HPDE6-E6E7 (cell line): ENCODE measurements at regions not wholly inside any gene's neighbourhood (a gene's known extent, or its start where the extent isn't known, plus 50 kb on each side); places are given as distances from the start of the nearest gene placed in this dataset.

ENCODE experiments used
- DNase-seq: peaks from one replicate; pipeline ENCODE4 v3.0.0; 2011; ENCODE audit warnings: missing footprints; ENCODE audit errors: extremely low spot score

- no peak for DNase-seq
These were observed 113.2 kb upstream of the GALNT2 start for GRCh38 chr1:229953736-229954326.

GRCh38 chr1:229964281-229964680 is 102.8 kb upstream of the GALNT2 start:
- no peak for DNase-seq

- no peak for DNase-seq
These were observed 96.3 kb upstream of the GALNT2 start for GRCh38 chr1:229970714-229971113.

GRCh38 chr1:229971141-229971540 is 95.9 kb upstream of the GALNT2 start:
- DNase-seq = no peak

- DNase-seq = no peak
These were observed 94.3 kb upstream of the GALNT2 start for GRCh38 chr1:229972600-229973296.

- no peak for DNase-seq
These were observed 93.8 kb upstream of the GALNT2 start for GRCh38 chr1:229973297-229973612.

GRCh38 chr1:229975047-229975446 is 92.0 kb upstream of the GALNT2 start:
- no peak for DNase-seq

GRCh38 chr1:229980009-229980408 is 87.0 kb upstream of the GALNT2 start:
- DNase-seq = no peak

- no peak for DNase-seq
These were observed 85.3 kb upstream of the GALNT2 start for GRCh38 chr1:229981736-229982135.

GRCh38 chr1:229984310-229984991 is 82.6 kb upstream of the GALNT2 start:
- no peak for DNase-seq

GRCh38 chr1:229984992-229985612 is 81.9 kb upstream of the GALNT2 start:
- no peak for DNase-seq

- no peak for DNase-seq
These were observed 81.4 kb upstream of the GALNT2 start for GRCh38 chr1:229985613-229986010.

GRCh38 chr1:229986737-229987337 is 80.2 kb upstream of the GALNT2 start:
- no peak for DNase-seq

- DNase-seq = no peak
These were observed 79.1 kb upstream of the GALNT2 start for GRCh38 chr1:229987953-229988352.

- no peak for DNase-seq
These were observed 78.5 kb upstream of the GALNT2 start for GRCh38 chr1:229988534-229988933.

- DNase-seq = no peak
These were observed 77.3 kb upstream of the GALNT2 start for GRCh38 chr1:229989591-229990248.

- no peak for DNase-seq
These were observed 76.7 kb upstream of the GALNT2 start for GRCh38 chr1:229990326-229990725.

- DNase-seq = no peak
These were observed 75.9 kb upstream of the GALNT2 start for GRCh38 chr1:229991104-229991513.

GRCh38 chr1:229991724-229992333 is 75.2 kb upstream of the GALNT2 start:
- no peak for DNase-seq

- DNase-seq = no peak
These were observed 74.0 kb upstream of the GALNT2 start for GRCh38 chr1:229993060-229993459.

GRCh38 chr1:229993894-229994293 is 73.1 kb upstream of the GALNT2 start:
- no peak for DNase-seq
